Iris pigment epithelial cell (primary cell): ENCODE measurements at regions not wholly inside any gene's neighbourhood (a gene's known extent, or its start where the extent isn't known, plus 50 kb on each side); places are given as distances from the start of the nearest gene placed in this dataset.
"Not testable (repeated sequence)": the region's sequence is repeated elsewhere in the genome, so short reads cannot be mapped to it uniquely, and the experiment has no call there.

Source experiments
- DNase-seq: peaks from one replicate; pipeline ENCODE4 v3.0.0-alpha.2; 2011; ENCODE audit warnings: low read depth

DNA sequence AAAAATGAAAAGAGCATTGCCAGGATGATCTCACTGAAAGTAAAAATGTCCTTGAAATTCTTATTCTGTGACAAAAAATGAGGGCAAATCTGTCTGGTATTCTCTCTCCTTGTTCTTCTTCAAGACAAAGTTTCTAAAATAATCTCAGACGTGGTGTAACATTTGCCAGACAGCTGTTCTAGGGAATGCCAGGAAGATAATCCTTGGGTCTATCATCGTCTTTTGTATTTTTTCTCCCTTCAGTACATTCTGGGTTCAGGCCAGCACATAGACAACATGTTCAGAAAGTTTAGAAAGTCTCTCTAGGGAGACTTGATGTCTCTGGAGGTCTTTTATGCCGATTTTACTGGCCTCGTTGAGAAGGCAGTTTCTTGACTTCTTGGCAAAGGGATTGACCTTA lies 121.2 kb upstream of the HES1 start:
- DNase-seq, result no peak

- DNase-seq, result no peak
These were observed 116.4 kb upstream of the HES1 start for GRCh38 chr3:194019398-194020165.

DNA sequence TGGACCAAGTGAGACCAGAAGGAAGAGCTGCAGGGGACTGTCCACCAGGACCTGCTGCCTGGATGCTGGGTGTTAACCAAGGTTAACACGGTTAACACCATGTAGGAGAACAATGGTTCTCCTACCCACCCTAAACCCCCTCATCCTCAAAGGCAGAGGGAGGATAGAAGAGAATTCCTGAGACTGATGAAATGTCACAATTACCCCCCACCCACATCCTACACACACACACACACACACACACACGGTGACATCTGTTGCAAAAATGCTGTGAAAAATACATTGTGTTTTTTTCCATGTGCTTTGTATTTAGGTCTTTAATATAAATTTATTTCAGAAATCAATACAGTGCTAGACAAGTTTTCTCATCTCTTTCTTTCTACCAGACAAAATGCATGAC lies 113.9 kb upstream of the HES1 start:
- DNase-seq, result no peak

DNA sequence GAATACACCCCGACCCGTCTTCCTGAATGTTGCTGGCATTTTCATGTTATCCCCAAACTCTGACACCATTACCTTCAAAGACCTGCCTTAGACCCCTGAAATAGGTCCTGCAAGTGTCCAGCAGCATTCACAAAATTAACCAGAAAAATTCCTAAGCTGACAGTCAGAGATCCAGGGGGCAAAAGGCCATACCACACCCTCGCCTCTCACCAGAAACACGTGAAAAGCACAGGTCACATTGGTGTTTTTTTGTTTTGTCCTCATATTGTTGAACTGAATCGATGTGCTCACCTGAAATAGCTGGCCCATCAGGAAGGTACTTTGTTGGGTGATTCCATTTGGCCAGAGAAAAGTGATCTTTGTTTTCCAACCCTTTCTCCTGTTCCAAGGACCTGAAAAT lies 113.1 kb upstream of the HES1 start:
- DNase-seq, result no peak

GRCh38 chr3:194023501-194024280 lies 112.3 kb upstream of the HES1 start:
- DNase-seq, result no peak

- DNase-seq, result no peak
These were observed 110.8 kb upstream of the HES1 start for GRCh38 chr3:194025119-194025518.

DNA sequence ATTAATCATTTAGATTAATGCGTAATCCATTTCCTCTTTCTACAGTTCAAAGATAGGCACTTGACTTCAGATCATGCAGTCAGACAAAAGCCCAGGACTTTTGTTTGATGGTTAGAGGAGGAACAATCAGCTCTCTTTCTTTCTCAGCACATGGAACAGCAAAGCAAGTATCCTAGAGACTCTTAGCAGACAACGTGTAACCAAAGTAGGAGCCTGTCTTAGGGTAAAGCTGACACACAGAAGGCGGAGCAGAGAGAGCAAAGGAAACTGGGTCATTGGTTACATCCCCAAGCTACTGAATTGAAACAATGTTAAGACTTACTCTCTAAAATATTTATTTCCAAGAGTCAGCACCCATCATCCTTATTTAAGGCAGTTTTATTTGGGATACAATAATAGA lies 110.0 kb upstream of the HES1 start:
- no peak for DNase-seq

- DNase-seq, result no peak
These were observed 107.4 kb upstream of the HES1 start for GRCh38 chr3:194028434-194029004.

DNA sequence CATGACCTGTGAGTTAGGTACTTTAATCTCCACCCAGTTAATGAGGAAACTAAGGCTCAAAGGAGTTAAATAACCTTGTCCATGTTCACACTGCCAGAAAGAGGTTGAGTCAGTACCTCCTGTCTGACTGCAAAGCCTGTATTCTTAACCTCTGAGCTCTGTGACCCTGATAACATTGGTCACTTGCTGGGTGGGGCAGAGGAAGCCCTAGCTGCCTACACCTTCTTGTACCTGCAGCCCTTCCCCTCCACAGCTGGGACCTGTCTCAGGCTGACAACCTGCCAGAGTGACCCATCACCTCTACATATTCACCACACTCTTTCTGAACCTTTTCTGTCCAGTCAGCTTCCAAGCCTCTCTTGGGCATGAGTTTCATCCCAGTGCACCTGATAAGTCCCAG lies 106.1 kb upstream of the HES1 start:
- DNase-seq, result no peak

GRCh38 chr3:194030372-194030771 lies 105.6 kb upstream of the HES1 start:
- no peak for DNase-seq

DNA sequence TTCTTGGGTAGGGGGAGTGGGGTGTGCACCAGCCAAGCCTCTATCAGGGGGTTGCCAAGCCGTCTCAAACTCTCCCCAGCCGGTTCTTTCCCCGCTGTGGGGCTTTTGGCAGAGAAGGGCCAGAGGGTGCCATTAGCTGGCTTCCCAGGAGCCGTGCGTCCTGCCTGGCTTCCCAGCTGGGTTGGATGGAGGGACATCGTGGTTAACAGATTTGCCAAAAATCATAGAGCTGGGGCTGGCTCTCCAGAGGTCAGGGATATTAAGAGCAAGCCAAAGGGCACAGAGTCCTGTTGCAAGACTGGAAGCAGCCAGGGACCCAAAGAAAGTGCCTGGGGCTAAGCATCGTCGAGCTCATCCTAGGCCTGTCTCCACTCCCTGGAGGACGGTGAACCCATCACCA lies 104.6 kb upstream of the HES1 start:
- DNase-seq, result no peak

- DNase-seq, result no peak
These were observed 103.9 kb upstream of the HES1 start for GRCh38 chr3:194031867-194032635.

DNA sequence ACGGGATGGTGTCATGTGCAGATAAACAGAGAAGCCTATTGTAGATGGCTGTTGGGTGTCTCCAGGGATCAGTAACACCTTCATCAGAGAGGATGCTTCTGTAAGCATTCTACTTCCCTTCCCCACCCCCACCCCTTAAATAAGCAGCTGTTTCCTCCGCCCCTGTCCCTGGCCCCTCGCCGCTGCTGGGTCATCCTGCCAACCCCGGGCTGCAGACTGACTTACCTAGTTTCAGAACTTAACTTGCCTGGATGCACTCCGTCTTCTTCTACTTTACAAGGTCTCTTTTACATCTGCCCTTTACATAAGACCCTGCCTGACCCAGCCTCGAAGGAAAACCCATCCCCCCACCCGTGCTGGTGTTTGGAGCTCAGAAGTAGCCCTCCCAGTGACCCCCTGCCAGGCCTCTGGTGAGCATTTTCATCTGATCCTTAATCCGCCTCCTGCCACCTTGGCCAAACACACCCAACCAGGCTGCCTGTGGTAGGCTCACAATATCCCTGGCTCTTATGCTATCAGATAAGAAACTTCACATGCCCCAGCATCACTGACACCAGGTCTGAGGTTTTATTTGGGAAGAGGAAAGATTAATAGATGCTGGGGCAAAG lies 103.0 kb upstream of the HES1 start:
- no peak for DNase-seq

DNA sequence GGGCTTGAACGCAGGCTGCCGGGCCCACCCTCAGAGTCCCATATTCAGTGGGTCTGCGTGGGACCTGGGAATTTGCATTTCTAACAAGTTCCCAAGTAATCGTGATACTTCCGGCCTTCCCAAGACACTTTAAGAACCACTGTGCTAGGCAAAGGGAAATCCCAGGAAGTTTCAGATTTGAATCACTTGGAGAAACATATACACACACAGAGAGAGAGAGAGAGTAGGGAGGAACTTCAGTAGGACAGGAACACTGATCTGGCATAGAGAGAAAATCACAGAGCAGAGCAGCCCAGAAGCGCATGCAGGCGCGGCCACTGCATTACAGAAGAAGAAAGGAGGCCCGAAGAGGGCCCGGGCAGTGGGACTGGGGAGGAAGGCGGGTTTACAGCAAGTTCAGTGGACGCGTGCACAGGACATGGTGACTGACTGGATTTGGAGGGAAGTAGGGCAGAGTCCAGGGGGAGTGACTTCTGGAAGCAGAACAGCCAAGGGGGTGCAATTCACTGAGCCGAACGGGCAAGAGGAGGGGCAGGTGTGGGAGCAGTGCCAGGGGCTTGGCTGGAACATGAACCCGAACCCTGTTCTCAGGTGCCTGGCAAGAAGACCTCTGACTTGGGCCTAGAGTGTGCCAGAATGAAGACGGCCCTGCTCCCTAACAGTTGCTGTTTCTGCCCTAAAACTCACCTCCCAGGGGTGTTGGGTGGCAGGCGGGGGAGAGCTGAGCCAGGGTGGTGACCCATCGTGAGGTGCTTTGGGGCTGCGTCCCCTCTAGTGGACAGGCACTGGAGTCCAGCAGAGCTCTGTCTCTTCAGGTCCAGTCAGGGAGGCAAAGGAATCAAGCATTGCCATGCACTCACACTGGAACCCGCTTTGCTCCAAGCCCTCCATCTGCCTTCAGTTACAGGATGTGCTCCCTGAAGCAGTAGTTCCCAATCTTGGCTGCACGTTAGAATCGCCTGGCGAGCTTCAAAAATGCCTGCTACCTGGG lies 101.3 kb upstream of the HES1 start:
- no peak for DNase-seq

DNA sequence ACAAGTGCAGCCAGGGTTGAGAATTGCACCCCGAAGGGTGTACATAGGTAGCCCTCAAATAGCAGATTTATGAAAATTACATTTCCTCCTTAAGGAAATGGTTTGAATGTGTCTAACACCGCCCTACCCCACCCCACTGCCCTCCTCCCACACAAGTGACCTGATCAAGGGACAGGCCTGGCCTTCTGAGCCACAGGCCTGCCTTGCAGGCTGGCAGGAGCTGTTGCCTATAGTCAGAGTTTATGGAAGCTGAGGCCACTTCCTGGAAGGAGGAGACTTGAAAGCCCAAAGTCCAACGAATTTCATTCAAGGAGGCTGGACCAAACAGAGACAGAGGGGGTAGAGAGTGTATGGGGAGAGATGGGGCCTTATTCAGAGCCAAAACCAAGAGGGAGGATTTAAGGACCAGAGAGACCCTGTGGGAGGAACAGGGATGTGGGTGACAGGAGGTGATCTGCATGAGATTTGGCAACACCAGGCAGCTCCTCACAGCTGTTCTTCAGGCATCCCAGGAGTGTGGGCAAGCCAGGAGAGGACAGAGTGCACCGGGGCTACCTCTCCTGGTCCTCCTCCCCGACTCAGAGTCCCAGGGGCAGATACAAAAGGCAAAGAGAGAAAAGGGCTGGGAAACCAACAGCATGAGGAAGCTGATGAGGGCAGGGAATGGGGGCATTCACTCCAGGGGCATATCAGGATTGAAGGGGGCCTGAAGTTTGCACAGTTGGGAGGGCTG lies 100.4 kb upstream of the HES1 start:
- no peak for DNase-seq

DNA sequence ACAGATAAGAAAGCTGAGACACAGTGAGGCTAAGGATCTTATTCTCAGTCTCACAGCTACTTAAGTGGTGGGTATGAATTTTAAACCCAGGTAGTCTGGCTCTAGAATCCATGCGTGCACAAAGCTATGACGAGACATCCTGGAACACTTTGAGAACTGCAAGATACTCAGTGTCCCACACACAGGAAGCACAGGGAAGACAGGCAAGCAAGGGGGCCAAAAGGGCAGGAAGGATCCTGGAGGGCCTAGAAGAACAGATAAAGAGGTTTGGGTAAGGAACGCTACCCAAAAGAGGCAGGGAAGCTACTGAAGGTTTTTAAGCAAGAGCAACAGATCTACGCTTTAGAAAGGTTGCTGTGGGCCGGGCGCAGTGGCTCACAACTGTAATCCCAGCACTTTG lies 99.1 kb upstream of the HES1 start:
- no peak for DNase-seq

GRCh38 chr3:194038346-194038745 lies 97.6 kb upstream of the HES1 start:
- DNase-seq, result not testable (repeated sequence)

- no peak for DNase-seq
These were observed 97.0 kb upstream of the HES1 start for GRCh38 chr3:194038960-194039359.

GRCh38 chr3:194040516-194041273 lies 95.3 kb upstream of the HES1 start:
- DNase-seq, result no peak
